ENCODE measurements at regions not wholly inside any gene's neighbourhood (a gene's known extent, or its start where the extent isn't known, plus 50 kb on each side); places are given as distances from the start of the nearest gene placed in this dataset.

- no peak for DNase-seq
These were observed 73.0 kb upstream of the LGALSL start for GRCh38 chr2:64380853-64381527.

GRCh38 chr2:64383016-64383591 is 70.9 kb upstream of the LGALSL start:
- DNase-seq, result no peak

- DNase-seq, result no peak
These were observed 70.1 kb upstream of the LGALSL start for GRCh38 chr2:64383881-64384280.

GRCh38 chr2:64386676-64387075 is 67.3 kb upstream of the LGALSL start:
- DNase-seq, result no peak

- no peak for DNase-seq
These were observed 63.4 kb upstream of the LGALSL start for GRCh38 chr2:64390586-64390985.

- DNase-seq, result no peak
These were observed 62.5 kb upstream of the LGALSL start for GRCh38 chr2:64391424-64391823.

- no peak for DNase-seq
These were observed 62.0 kb upstream of the LGALSL start for GRCh38 chr2:64391940-64392339.

- no peak for DNase-seq
These were observed 61.4 kb upstream of the LGALSL start for GRCh38 chr2:64392529-64392928.

- no peak for DNase-seq
These were observed 60.5 kb upstream of the LGALSL start for GRCh38 chr2:64393383-64394010.

- no peak for DNase-seq
These were observed 59.8 kb upstream of the LGALSL start for GRCh38 chr2:64394153-64394552.

- DNase-seq, result no peak
These were observed 58.0 kb upstream of the LGALSL start for GRCh38 chr2:64396001-64396400.

GRCh38 chr2:64396551-64396950 is 57.4 kb upstream of the LGALSL start:
- DNase-seq, result no peak

- no peak for DNase-seq
These were observed 55.3 kb upstream of the LGALSL start for GRCh38 chr2:64398516-64399129.

- DNase-seq, result no peak
These were observed 54.4 kb upstream of the LGALSL start for GRCh38 chr2:64399521-64399920.

GRCh38 chr2:64400105-64400728 is 53.7 kb upstream of the LGALSL start:
- DNase-seq, result no peak

- no peak for DNase-seq
These were observed 53.0 kb upstream of the LGALSL start for GRCh38 chr2:64400733-64401528.

GRCh38 chr2:64401529-64401880 is 52.5 kb upstream of the LGALSL start:
- DNase-seq, result no peak

GRCh38 chr2:64402876-64403275 is 51.1 kb upstream of the LGALSL start:
- DNase-seq, result no peak

GRCh38 chr2:64403426-64403825 is 50.5 kb upstream of the LGALSL start:
- DNase-seq, result no peak

GRCh38 chr2:64404002-64404731 is 49.8 kb upstream of the LGALSL start:
- no peak for DNase-seq

All from GDM1 (cell line).